Endodermal cell (in vitro differentiated cells): ENCODE measurements at regions not wholly inside any gene's neighbourhood (a gene's known extent, or its start where the extent isn't known, plus 50 kb on each side); places are given as distances from the start of the nearest gene placed in this dataset.

ENCODE experiments used
- DNase-seq: peaks from one replicate; pipeline ENCODE4 v3.0.0-alpha.2; 2017
- H3K27ac ChIP-seq: 2 replicates; pipeline ENCODE4 v1.5.1; 2013; ENCODE audit warnings: mild to moderate bottlenecking, low read depth, low read length, moderate library complexity
- H3K27me3 ChIP-seq: 2 replicates; pipeline ENCODE4 v1.6.1; 2013; ENCODE audit warnings: mild to moderate bottlenecking, low read length, moderate library complexity; ENCODE audit not compliant: insufficient read depth, control insufficient read depth, poor library complexity, severe bottlenecking
- H3K36me3 ChIP-seq: 2 replicates; pipeline ENCODE4 v1.7.0; 2013; ENCODE audit warnings: mild to moderate bottlenecking, low read length, moderate library complexity; ENCODE audit not compliant: control insufficient read depth, insufficient read depth
- H3K4me1 ChIP-seq: one replicate; pipeline ENCODE4 v1.7.0; 2013; ENCODE audit warnings: low read length; ENCODE audit not compliant: control insufficient read depth, insufficient read depth
- H3K4me3 ChIP-seq: 2 replicates; pipeline ENCODE4 v1.5.1; 2013; ENCODE audit warnings: mild to moderate bottlenecking, low read length, moderate library complexity
- H3K9ac ChIP-seq: 2 replicates; pipeline ENCODE4 v1.6.1; 2013; ENCODE audit warnings: mild to moderate bottlenecking, low read length, moderate library complexity; ENCODE audit not compliant: poor library complexity, severe bottlenecking; ENCODE audit errors: extremely low read depth
- H3K9me3 ChIP-seq: 2 replicates; pipeline ENCODE4 v1.6.1; 2013; ENCODE audit warnings: mild to moderate bottlenecking, low read length, moderate library complexity; ENCODE audit not compliant: control insufficient read depth
- H3K27ac Mint-ChIP-seq: 2 replicates; pipeline ENCODE4 v1.8.0; 2020; ENCODE audit warnings: mixed read lengths
- H3K27me3 Mint-ChIP-seq: 2 replicates; pipeline ENCODE4 v1.8.0; 2021; ENCODE audit warnings: mild to moderate bottlenecking, mixed read lengths; ENCODE audit not compliant: insufficient read depth
- H3K36me3 Mint-ChIP-seq: 2 replicates; pipeline ENCODE4 v1.8.0; 2020; ENCODE audit warnings: low read depth, mixed read lengths
- H3K4me1 Mint-ChIP-seq: 2 replicates; pipeline ENCODE4 v1.8.0; 2020; ENCODE audit warnings: mixed read lengths
- H3K4me3 Mint-ChIP-seq: 2 replicates; pipeline ENCODE4 v1.8.0; 2020; ENCODE audit warnings: mild to moderate bottlenecking, moderate library complexity, mixed read lengths
- H3K9me3 Mint-ChIP-seq: 2 replicates; pipeline ENCODE4 v1.8.0; 2020; ENCODE audit warnings: mild to moderate bottlenecking, mixed read lengths
- CTCF ChIP-seq: fragments of 200-600 bp; sonication (generic); conservative IDR thresholded peaks from 2 replicates; pipeline ENCODE4 v1.5.0; 2021; ENCODE audit warnings: antibody characterized with exemption, mild to moderate bottlenecking
- WGBS, 2 experiments: methylation state at CpG; one replicate each; pipeline versions ENCODE4 v1.1.5 to v1.1.7; 2013; ENCODE audit warnings: missing lambda C conversion rate in 2 of 2, mixed read lengths in 1 of 2; ENCODE audit not compliant: insufficient coverage in 1 of 2, insufficient read length in 1 of 2; 5-methylcytosine and 5-hydroxymethylcytosine counted together

- DNase-seq = no peak
- no peak overlapping the region for H3K9ac ChIP-seq
- H3K9me3 ChIP-seq = peaks cover 11% of the 10 kb centered on the region
- TF ChIP-seq CTCF = no peak
- no peaks in the 10 kb centered on the region for H3K36me3 ChIP-seq
- Mint-ChIP-seq H3K27ac (no peak overlapping the region), H3K9me3 (peaks cover 4% of the 10 kb centered on the region), H3K27me3 (no peaks in the 10 kb centered on the region), H3K36me3 (peaks cover 5% of the 10 kb centered on the region), H3K4me1 (peaks cover 16% of the 10 kb centered on the region), H3K4me3 (no peak overlapping the region)
- H3K4me1 ChIP-seq = peaks cover 6% of the 10 kb centered on the region
- H3K27ac ChIP-seq = no peak overlapping the region
- no peaks in the 10 kb centered on the region for H3K27me3 ChIP-seq
- 93 to 100% methylated on average over 1 of the region's 1 CpG for WGBS, 2 experiments
- no peak overlapping the region for H3K4me3 ChIP-seq
Observed at GRCh38 chr12:24287963-24288362, 338.5 kb upstream of the SOX5 start.

DNA sequence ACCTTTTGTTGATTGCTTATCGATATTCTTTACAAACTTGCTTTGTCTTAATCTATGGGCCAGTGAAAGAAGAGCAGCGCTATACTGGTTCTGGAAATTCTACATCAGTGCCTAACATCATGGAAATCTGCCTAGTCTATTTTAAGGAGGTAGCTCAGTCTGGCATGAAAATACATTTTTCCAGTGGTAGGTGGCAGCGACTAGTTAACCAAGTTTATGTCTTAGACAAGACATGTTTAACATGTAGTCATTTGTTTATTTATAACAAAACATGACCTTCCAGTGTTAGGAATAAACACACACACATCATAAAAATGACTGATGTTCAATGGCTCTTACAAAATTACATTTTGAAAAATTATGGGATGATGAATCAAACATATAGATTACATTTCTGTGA, 336.0 kb upstream of the SOX5 start:
- Mint-ChIP-seq H3K27ac (no peak overlapping the region), H3K4me1 (peaks cover 26% of the 10 kb centered on the region), H3K9me3 (peaks cover 4% of the 10 kb centered on the region), H3K4me3 (no peak overlapping the region), H3K36me3 (peaks cover 5% of the 10 kb centered on the region), H3K27me3 (no peaks in the 10 kb centered on the region)
- Histone ChIP-seq H3K27me3 (no peaks in the 10 kb centered on the region), H3K36me3 (no peaks in the 10 kb centered on the region), H3K27ac (no peak overlapping the region), H3K4me3 (no peak overlapping the region), H3K4me1 (peaks cover 6% of the 10 kb centered on the region), H3K9ac (no peak overlapping the region), H3K9me3 (peaks cover 11% of the 10 kb centered on the region)
- WGBS, 2 experiments = 81 to 91% methylated on average over 2 to 3 of the region's 3 CpGs
- no peak for TF ChIP-seq CTCF
- DNase-seq = no peak

DNA sequence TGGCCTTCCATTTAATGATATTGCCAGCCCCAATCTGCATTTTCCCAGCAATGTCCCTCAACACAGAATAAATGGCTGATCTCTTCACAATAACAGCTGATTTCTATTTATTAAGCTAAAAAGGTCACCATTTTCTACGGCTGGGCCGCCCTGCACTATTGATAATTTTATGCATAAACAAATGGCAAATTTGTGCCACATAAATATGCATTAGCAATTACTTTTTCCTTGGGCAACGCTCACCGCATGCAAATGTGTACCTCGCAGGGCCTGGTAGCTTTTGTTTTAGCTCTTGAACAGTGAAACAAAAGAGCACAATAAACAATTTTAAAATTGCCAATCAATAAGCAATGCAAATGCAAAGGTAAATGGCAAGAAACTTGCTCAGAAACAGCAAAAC, 331.9 kb upstream of the SOX5 start:
- Histone ChIP-seq H3K9me3 (no peaks in the 10 kb centered on the region), H3K4me1 (peaks cover 6% of the 10 kb centered on the region), H3K36me3 (no peaks in the 10 kb centered on the region), H3K27ac (peak overlapping the region; percentile 19), H3K27me3 (no peaks in the 10 kb centered on the region), H3K9ac (no peak overlapping the region), H3K4me3 (no peak overlapping the region)
- WGBS, 2 experiments = 64 to 83% methylated on average over 5 of the region's 5 CpGs
- Mint-ChIP-seq H3K9me3 (no peaks in the 10 kb centered on the region), H3K4me3 (no peak overlapping the region), H3K36me3 (no peaks in the 10 kb centered on the region), H3K27me3 (no peaks in the 10 kb centered on the region), H3K27ac (no peak overlapping the region), H3K4me1 (peaks cover 29% of the 10 kb centered on the region)
- DNase-seq = no peak
- TF ChIP-seq CTCF = no peak
